ENCODE measurements at regions not wholly inside any gene's neighbourhood (a gene's known extent, or its start where the extent isn't known, plus 50 kb on each side); places are given as distances from the start of the nearest gene placed in this dataset.

DNA sequence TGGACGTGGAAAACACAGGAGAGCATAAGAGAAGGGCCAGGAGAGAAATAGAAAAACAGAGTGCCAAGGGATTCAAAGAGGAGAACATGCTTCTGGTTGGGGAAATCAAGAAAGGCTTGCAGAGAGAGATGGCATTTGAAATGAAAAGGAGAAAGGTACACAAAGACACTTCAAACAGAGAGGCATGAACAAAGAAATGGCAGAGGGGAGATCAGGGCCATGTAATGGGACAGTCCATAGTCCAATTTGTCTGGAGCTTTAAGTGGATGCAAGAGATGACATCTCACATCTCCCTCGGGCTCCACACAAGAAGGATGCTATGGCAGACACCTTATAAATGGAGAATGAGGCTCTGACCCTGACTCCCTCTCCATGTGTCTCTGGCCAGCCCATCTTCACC is 331.1 kb downstream of the MLLT3 start:
- no peak for DNase-seq (ENCODE audit: extremely low spot score, unreplicated experiment)
- TF ChIP-seq, protein P1, sequence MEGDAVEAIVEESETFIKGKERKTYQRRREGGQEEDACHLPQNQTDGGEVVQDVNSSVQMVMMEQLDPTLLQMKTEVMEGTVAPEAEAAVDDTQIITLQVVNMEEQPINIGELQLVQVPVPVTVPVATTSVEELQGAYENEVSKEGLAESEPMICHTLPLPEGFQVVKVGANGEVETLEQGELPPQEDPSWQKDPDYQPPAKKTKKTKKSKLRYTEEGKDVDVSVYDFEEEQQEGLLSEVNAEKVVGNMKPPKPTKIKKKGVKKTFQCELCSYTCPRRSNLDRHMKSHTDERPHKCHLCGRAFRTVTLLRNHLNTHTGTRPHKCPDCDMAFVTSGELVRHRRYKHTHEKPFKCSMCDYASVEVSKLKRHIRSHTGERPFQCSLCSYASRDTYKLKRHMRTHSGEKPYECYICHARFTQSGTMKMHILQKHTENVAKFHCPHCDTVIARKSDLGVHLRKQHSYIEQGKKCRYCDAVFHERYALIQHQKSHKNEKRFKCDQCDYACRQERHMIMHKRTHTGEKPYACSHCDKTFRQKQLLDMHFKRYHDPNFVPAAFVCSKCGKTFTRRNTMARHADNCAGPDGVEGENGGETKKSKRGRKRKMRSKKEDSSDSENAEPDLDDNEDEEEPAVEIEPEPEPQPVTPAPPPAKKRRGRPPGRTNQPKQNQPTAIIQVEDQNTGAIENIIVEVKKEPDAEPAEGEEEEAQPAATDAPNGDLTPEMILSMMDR (IDR thresholded peaks at IDR 0.05): no peak
- Mint-ChIP-seq H3K27me3 (ENCODE audit: unreplicated experiment) (no peaks in the 10 kb centered on the region), H3K36me3 (ENCODE audit: unreplicated experiment) (no peaks in the 10 kb centered on the region), H3K4me1 (ENCODE audit: unreplicated experiment) (no peaks in the 10 kb centered on the region), H3K4me3 (ENCODE audit: unreplicated experiment) (no peak overlapping the region), H3K9me3 (ENCODE audit: unreplicated experiment) (peaks cover 7% of the 10 kb centered on the region), H3K27ac (ENCODE audit: unreplicated experiment) (no peak overlapping the region)

- no peak for DNase-seq (ENCODE audit: extremely low spot score, unreplicated experiment)
- TF ChIP-seq, protein P1 (IDR thresholded peaks at IDR 0.05): no peak
- Mint-ChIP-seq H3K27ac (ENCODE audit: unreplicated experiment) (no peak overlapping the region), H3K9me3 (ENCODE audit: unreplicated experiment) (peaks cover 7% of the 10 kb centered on the region), H3K4me1 (ENCODE audit: unreplicated experiment) (no peaks in the 10 kb centered on the region), H3K36me3 (ENCODE audit: unreplicated experiment) (no peaks in the 10 kb centered on the region), H3K27me3 (ENCODE audit: unreplicated experiment) (no peaks in the 10 kb centered on the region), H3K4me3 (ENCODE audit: unreplicated experiment) (no peak overlapping the region)
Measured at GRCh38 chr9:20290257-20290656, 332.0 kb downstream of the MLLT3 start.

DNA sequence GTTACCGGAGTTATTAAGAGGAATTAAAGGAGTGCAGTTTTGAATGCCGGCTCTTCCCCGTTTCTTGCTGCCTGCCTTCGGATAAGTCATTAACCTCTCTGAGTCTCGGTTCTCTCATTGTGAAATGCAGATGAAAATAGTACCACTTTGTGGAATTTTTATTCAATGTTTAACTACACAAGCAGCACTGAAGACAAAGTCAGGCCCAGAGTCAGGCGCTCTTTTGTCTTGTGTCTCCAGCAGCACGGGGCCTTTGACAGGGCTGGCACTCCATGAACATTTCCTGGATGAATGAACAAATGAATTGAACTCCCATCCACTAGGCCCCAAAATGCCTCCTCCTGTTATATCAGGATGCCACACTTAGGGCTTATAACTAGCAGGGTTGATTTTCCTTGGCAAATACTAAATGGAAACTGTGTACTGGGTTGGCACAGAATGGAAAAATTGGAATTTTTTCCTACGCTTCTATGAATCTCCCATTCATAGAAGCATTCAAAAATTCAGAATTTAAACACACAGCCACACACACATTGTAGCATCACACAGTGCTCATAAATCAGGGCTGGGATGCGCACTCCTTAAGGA is 332.8 kb downstream of the MLLT3 start:
- DNase-seq (ENCODE audit: extremely low spot score, unreplicated experiment): peak; percentile 25
- Mint-ChIP-seq H3K4me1 (ENCODE audit: unreplicated experiment) (no peaks in the 10 kb centered on the region), H3K27ac (ENCODE audit: unreplicated experiment) (no peak overlapping the region), H3K27me3 (ENCODE audit: unreplicated experiment) (no peaks in the 10 kb centered on the region), H3K4me3 (ENCODE audit: unreplicated experiment) (no peak overlapping the region), H3K36me3 (ENCODE audit: unreplicated experiment) (no peaks in the 10 kb centered on the region), H3K9me3 (ENCODE audit: unreplicated experiment) (peaks cover 7% of the 10 kb centered on the region)
- TF ChIP-seq, protein P1 (IDR thresholded peaks at IDR 0.05): no peak

DNA sequence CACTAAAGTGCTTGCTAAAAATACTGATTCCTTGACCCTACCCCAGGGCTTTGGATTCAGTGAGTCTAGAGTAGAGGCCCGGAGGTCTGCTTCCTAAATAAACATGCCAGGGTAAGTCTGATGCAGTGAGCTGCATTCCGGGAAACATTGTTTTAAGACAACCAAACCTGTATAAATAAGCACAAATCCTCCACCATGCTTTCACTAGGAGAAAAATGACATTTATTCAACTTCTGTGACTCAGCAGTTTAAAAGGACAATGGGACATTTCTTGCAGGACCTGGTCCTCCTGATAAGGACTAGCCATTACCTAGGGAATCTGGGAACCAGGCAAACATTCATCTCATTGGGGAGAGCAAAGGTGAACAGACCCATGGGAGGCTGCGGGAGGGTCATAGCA is 335.3 kb downstream of the MLLT3 start:
- TF ChIP-seq, protein P1 (IDR thresholded peaks at IDR 0.05): no peak
- Mint-ChIP-seq H3K4me3 (ENCODE audit: unreplicated experiment) (no peak overlapping the region), H3K36me3 (ENCODE audit: unreplicated experiment) (no peaks in the 10 kb centered on the region), H3K27ac (ENCODE audit: unreplicated experiment) (no peak overlapping the region), H3K27me3 (ENCODE audit: unreplicated experiment) (no peaks in the 10 kb centered on the region), H3K4me1 (ENCODE audit: unreplicated experiment) (no peaks in the 10 kb centered on the region), H3K9me3 (ENCODE audit: unreplicated experiment) (peaks cover 5% of the 10 kb centered on the region)
- DNase-seq (ENCODE audit: extremely low spot score, unreplicated experiment): no peak

DNA sequence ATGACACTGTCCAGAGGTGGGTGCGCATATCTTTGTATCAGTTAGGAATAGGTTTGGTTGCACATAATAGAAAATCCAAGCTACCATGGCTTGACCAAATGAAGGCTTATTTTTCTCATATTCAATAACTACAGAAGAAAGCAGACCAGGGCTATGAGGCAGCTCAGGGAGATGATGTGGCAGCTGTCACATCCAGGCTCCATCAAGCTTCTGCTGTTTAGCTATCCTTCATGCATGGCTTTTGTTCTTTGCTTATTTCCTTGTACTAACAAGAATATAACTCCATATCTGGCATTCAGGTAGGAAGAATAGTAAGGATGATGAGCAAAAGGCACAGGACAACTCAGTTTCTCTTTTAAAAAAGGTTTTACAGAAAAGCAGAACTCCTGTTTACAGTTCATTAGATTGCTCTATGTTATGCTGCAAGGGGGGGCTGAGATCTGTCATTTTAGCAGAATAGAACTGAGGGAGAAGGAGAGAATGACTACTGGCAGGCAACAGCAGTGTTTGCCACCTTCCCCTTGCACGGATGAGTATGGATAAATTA is 336.1 kb downstream of the MLLT3 start:
- TF ChIP-seq, protein P1 (IDR thresholded peaks at IDR 0.05): no peak
- no peaks in the 10 kb centered on the region for H3K27me3 Mint-ChIP-seq (ENCODE audit: unreplicated experiment)
- H3K4me3 Mint-ChIP-seq (ENCODE audit: unreplicated experiment): no peak overlapping the region
- H3K27ac Mint-ChIP-seq (ENCODE audit: unreplicated experiment): no peak overlapping the region
- no peaks in the 10 kb centered on the region for H3K9me3 Mint-ChIP-seq (ENCODE audit: unreplicated experiment)
- DNase-seq (ENCODE audit: extremely low spot score, unreplicated experiment): no peak
- no peaks in the 10 kb centered on the region for H3K36me3 Mint-ChIP-seq (ENCODE audit: unreplicated experiment)
- no peaks in the 10 kb centered on the region for H3K4me1 Mint-ChIP-seq (ENCODE audit: unreplicated experiment)
